K562 (cell line): ENCODE measurements at regions not wholly inside any gene's neighbourhood (a gene's known extent, or its start where the extent isn't known, plus 50 kb on each side); places are given as distances from the start of the nearest gene placed in this dataset.

Source experiments
- ATAC-seq: fragments of 200-7000 bp; cut with Tn5 transposase; 3 replicates; pipeline ENCODE4 v1.9.1; 2020; ENCODE audit warnings: moderate library complexity
- BruUV-seq: library from RNA; stranded (reverse); fragments of 400-500 nt; replicated peaks from 2 replicates; lab custom pipeline; 2021; lab: Mats Ljungman, UMichigan
- CTCF ChIA-PET: fragments of 300-600 bp; formaldehyde crosslinking; extraction: SDS; loops from one replicate; lab custom pipeline; 2021; ENCODE audit warnings: low intra/inter-chr PET ratio; lab: Yijun Ruan, JAX
- POLR2A ChIA-PET: fragments of 300-600, 350-650 bp; sonication (Branson Sonifier 250); formaldehyde crosslinking; extraction: SDS; loops from one replicate; lab custom pipeline; 2021; ENCODE audit warnings: antibody characterized with exemption, inconsistent platforms; lab: Yijun Ruan, JAX
- DNase-seq, 4 experiments: peaks; one replicate each; pipeline versions ENCODE4 v3.0.0 to v3.0.0-alpha.2; 2011 to 2018; ENCODE audit warnings: low spot score in 3 of 4, mixed read lengths in 3 of 4; ENCODE audit errors: extremely low read depth in 1 of 4
- FAIRE-seq: peaks from 2 replicates; lab custom pipeline; 2011; peaks lifted over from hg19 to GRCh38; lab: Jason Lieb, UNC
- H2AFZ ChIP-seq: 2 replicates; pipeline ENCODE4 v1.6.0; 2011; ENCODE audit warnings: low read depth, low read length, control low read depth, inconsistent platforms
- H3K27ac ChIP-seq: fragments of 200-600 bp; 3 replicates; pipeline ENCODE4 v1.8.0; 2011; ENCODE audit warnings: low read depth, mild to moderate bottlenecking, control low read depth, inconsistent platforms, low read length, moderate library complexity, mixed read lengths; ENCODE audit errors: extremely low read depth
- H3K27me3 ChIP-seq, 2 experiments: fragments of 300-600 bp in 1 of 2; 2 replicates in 1 of 2; 3 replicates in 1 of 2; pipeline versions ENCODE4 v1.6.0 to v1.8.0; 2011; ENCODE audit warnings: inconsistent platforms in 2 of 2, low read length in 2 of 2, mild to moderate bottlenecking in 1 of 2, mixed read lengths in 1 of 2, moderate library complexity in 1 of 2; ENCODE audit not compliant: control insufficient read depth in 2 of 2, insufficient read depth in 2 of 2
- H3K36me3 ChIP-seq: fragments of 300-600 bp; 3 replicates; pipeline ENCODE4 v1.8.0; 2011; ENCODE audit warnings: mild to moderate bottlenecking, low read length, inconsistent platforms; ENCODE audit not compliant: control insufficient read depth, insufficient read depth
- H3K4me1 ChIP-seq, 2 experiments: fragments of 200-600 bp in 1 of 2; replicated peaks in 1 of 2; 2 replicates in 1 of 2; 3 replicates in 1 of 2; pipeline versions ENCODE4 v1.5.1 to v1.8.0; 2011; ENCODE audit warnings: inconsistent platforms in 2 of 2, low read length in 2 of 2, mild to moderate bottlenecking in 1 of 2, mixed read lengths in 1 of 2, moderate library complexity in 1 of 2; ENCODE audit not compliant: control insufficient read depth in 2 of 2, insufficient read depth in 2 of 2
- H3K4me2 ChIP-seq: 2 replicates; pipeline ENCODE4 v1.6.1; 2011; ENCODE audit warnings: low read length, control low read depth, inconsistent platforms, mixed read lengths; ENCODE audit not compliant: insufficient read depth
- H3K4me3 ChIP-seq: fragments of 200-600 bp; sonication (generic), shearing (Covaris generic); 2 replicates; pipeline ENCODE4 v1.5.1; 2016; ENCODE audit warnings: control low read depth, inconsistent platforms
- H3K79me2 ChIP-seq: fragments of 200-600 bp; 3 replicates; pipeline ENCODE4 v1.8.0; 2011; ENCODE audit warnings: low read length, inconsistent platforms; ENCODE audit not compliant: control insufficient read depth, insufficient read depth
- H3K9ac ChIP-seq, 2 experiments: 2 replicates each; pipeline versions ENCODE4 v1.6.0 to v1.6.1; 2011; ENCODE audit warnings: low read depth in 2 of 2, low read length in 2 of 2, control low read depth in 1 of 2, inconsistent platforms in 1 of 2, mild to moderate bottlenecking in 1 of 2, mixed read lengths in 1 of 2; ENCODE audit not compliant: insufficient read depth in 1 of 2
- H3K9me1 ChIP-seq: one replicate; pipeline ENCODE4 v1.6.0; 2011; ENCODE audit warnings: inconsistent platforms, mild to moderate bottlenecking, low read length, moderate library complexity; ENCODE audit not compliant: control insufficient read depth, insufficient read depth
- H3K9me3 ChIP-seq: replicated peaks from 2 replicates; pipeline ENCODE4 v1.5.1; 2011; ENCODE audit warnings: low read depth, low read length, inconsistent platforms; ENCODE audit not compliant: control insufficient read depth, insufficient read depth
- H4K20me1 ChIP-seq: replicated peaks from 2 replicates; pipeline ENCODE4 v1.6.1; 2011; ENCODE audit warnings: low read length, inconsistent platforms, mixed read lengths; ENCODE audit not compliant: control insufficient read depth, insufficient read depth
- TAL1 ChIP-seq: fragments of 450-650 bp; IDR thresholded peaks from 2 replicates; pipeline ENCODE4 v1.6.1; 2016; ENCODE audit warnings: mild to moderate bottlenecking
- XRCC5 ChIP-seq: fragments of 200-400 bp; formaldehyde crosslinking; IDR thresholded peaks from 2 replicates; pipeline ENCODE4 v1.6.1; 2017; ENCODE audit warnings: low read depth, mild to moderate bottlenecking, low read length
- WGBS: fragments of 100-300 bp; shearing (Covaris generic); methylation state at CpG from one replicate; pipeline ENCODE4 v1.1.6; 2016; ENCODE audit warnings: low coverage, mixed read lengths; ENCODE audit not compliant: insufficient coverage; ENCODE audit errors: missing lambda C conversion rate; 5-methylcytosine and 5-hydroxymethylcytosine counted together
- in situ Hi-C: fragments of 300-500 bp; cut with MboI; formaldehyde crosslinking; loops from 4 replicates; pipeline ENCODE4 v1.15.0; 2018; ENCODE audit warnings: inconsistent platforms, mixed read lengths
- intact Hi-C: fragments of 100-400 bp; cut with micrococcal nuclease; formaldehyde crosslinking; loops from 2 replicates; pipeline ENCODE4 v1.14.2; 2022
- TF ChIP-seq, protein P1 (sequence below): IDR thresholded peaks from 3 replicates; pipeline ENCODE4 v1.6.1; 2011; ENCODE audit warnings: borderline replicate concordance, mild to moderate bottlenecking, moderate library complexity; ENCODE audit not compliant: insufficient read length; ENCODE audit errors: extremely low read depth
- TF ChIP-seq, protein P2 (sequence below): fragments of 150-350 bp; IDR thresholded peaks from 2 replicates; pipeline ENCODE4 v1.6.1; 2014; ENCODE audit warnings: low read depth, mild to moderate bottlenecking, low read length, borderline replicate concordance

DNA sequence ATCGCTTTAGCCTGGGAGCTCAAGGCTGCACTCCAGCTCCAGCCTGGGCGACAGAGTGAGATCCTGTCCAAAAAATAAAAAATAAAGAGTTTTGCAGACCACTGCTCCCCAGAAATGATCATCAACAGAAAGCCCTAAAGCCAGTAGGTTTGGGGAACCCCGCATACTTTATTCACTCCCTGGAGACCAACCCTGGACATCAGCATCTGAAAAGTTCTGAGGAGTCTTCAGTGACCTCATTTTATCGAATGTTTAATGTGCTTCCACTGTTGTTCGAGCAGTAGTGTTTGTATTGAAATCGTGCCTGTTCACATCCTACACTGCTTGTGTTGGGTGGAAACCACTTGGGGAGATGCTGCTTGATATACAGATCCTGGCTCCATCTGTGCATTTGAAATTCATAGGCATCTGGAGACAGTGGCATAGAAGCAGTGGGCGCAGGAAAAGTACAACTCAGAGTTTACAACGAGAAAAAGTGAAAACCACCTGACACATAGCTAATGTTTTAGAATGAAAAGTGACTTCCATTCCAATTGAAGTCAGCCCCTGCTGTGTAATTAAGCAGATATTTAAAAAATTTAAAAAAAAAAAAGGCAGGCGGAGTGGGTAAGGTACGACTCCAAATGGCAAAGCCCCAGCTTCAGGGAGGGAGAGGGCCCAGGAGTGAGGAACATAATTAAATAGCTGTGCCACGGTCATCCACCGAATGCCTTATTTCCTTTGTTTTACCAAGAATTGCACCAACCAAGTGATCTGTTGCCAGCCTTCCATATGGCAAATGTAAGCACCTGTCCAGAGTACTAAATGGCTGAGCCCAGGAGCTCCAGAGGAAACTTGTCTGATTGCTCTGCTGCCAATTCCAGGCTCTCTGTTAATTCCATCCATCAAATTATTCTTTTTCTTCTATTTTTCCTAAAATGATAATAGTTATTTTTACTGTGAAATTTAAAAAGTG is 100.4 kb upstream of the NAA20 start:
- no peaks in the 10 kb centered on the region for H4K20me1 ChIP-seq
- H3K4me1 ChIP-seq = no peaks in the 10 kb centered on the region
- H2AFZ ChIP-seq = no peak overlapping the region
- ChIA-PET CTCF (no interaction called here), POLR2A (no interaction called here)
- no peak overlapping the region for H3K4me3 ChIP-seq
- FAIRE-seq = no peak
- H3K4me2 ChIP-seq = no peak overlapping the region
- in situ Hi-C loops (no loop called here), intact Hi-C loops (no loop called here)
- WGBS = 2% methylated on average over 11 of the region's 12 CpGs
- no peaks in the 10 kb centered on the region for H3K9me1 ChIP-seq
- H3K27me3 ChIP-seq = peaks cover 0 to 24% of the 10 kb centered on the region in 2 experiments; a peak in 2 of 5 replicates
- H3K9me3 ChIP-seq = no peaks in the 10 kb centered on the region
- H3K27ac ChIP-seq = no peak overlapping the region
- no peak for DNase-seq
- H3K36me3 ChIP-seq = no peaks in the 10 kb centered on the region
- BruUV-seq = no TSS peak
- H3K9ac ChIP-seq = no peak overlapping the region
- TF ChIP-seq TAL1 = no peak
- H3K79me2 ChIP-seq = no peaks in the 10 kb centered on the region
- ATAC-seq = no peak

DNA sequence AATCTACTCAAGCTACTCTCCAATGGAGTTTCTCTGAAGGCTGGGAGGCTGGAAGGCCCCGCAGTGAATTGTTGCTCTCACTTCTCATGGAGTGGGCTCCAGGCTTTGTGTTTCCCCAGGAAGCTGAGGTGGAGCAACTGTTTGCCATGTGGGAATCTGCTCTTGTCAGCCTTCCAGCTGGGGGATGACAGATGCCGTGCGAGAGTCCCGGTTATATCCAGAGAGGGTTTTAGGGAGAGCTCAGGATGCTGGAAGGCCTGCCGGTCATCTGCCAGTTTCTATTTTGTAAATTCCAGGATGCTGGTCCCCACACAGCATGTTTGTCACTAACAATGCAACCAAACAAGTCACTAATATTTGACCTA is 98.2 kb upstream of the NAA20 start:
- H3K27me3 ChIP-seq = peaks cover 0 to 24% of the 10 kb centered on the region in 2 experiments; a peak in 2 of 5 replicates
- no peak overlapping the region for H3K4me2 ChIP-seq
- no peaks in the 10 kb centered on the region for H3K9me1 ChIP-seq
- no peaks in the 10 kb centered on the region for H3K79me2 ChIP-seq
- ChIA-PET POLR2A (no interaction called here), CTCF (no interaction called here)
- no peak for FAIRE-seq
- no peak overlapping the region for H3K9ac ChIP-seq
- H2AFZ ChIP-seq = no peak overlapping the region
- no peak for DNase-seq
- intact Hi-C loops = no loop called here
- no peaks in the 10 kb centered on the region for H3K9me3 ChIP-seq
- no peaks in the 10 kb centered on the region for H3K4me1 ChIP-seq
- no peak for ATAC-seq
- in situ Hi-C loops = no loop called here
- H3K4me3 ChIP-seq = no peak overlapping the region
- no peak for TF ChIP-seq XRCC5
- TF ChIP-seq, protein P1, sequence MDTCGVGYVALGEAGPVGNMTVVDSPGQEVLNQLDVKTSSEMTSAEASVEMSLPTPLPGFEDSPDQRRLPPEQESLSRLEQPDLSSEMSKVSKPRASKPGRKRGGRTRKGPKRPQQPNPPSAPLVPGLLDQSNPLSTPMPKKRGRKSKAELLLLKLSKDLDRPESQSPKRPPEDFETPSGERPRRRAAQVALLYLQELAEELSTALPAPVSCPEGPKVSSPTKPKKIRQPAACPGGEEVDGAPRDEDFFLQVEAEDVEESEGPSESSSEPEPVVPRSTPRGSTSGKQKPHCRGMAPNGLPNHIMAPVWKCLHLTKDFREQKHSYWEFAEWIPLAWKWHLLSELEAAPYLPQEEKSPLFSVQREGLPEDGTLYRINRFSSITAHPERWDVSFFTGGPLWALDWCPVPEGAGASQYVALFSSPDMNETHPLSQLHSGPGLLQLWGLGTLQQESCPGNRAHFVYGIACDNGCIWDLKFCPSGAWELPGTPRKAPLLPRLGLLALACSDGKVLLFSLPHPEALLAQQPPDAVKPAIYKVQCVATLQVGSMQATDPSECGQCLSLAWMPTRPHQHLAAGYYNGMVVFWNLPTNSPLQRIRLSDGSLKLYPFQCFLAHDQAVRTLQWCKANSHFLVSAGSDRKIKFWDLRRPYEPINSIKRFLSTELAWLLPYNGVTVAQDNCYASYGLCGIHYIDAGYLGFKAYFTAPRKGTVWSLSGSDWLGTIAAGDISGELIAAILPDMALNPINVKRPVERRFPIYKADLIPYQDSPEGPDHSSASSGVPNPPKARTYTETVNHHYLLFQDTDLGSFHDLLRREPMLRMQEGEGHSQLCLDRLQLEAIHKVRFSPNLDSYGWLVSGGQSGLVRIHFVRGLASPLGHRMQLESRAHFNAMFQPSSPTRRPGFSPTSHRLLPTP = no peak
- TF ChIP-seq, protein P2, sequence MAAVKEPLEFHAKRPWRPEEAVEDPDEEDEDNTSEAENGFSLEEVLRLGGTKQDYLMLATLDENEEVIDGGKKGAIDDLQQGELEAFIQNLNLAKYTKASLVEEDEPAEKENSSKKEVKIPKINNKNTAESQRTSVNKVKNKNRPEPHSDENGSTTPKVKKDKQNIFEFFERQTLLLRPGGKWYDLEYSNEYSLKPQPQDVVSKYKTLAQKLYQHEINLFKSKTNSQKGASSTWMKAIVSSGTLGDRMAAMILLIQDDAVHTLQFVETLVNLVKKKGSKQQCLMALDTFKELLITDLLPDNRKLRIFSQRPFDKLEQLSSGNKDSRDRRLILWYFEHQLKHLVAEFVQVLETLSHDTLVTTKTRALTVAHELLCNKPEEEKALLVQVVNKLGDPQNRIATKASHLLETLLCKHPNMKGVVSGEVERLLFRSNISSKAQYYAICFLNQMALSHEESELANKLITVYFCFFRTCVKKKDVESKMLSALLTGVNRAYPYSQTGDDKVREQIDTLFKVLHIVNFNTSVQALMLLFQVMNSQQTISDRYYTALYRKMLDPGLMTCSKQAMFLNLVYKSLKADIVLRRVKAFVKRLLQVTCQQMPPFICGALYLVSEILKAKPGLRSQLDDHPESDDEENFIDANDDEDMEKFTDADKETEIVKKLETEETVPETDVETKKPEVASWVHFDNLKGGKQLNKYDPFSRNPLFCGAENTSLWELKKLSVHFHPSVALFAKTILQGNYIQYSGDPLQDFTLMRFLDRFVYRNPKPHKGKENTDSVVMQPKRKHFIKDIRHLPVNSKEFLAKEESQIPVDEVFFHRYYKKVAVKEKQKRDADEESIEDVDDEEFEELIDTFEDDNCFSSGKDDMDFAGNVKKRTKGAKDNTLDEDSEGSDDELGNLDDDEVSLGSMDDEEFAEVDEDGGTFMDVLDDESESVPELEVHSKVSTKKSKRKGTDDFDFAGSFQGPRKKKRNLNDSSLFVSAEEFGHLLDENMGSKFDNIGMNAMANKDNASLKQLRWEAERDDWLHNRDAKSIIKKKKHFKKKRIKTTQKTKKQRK = no peak
- TF ChIP-seq, all 486 proteins: peak for 0
- Histone ChIP-seq H4K20me1 (no peaks in the 10 kb centered on the region), H3K27ac (no peak overlapping the region), H3K36me3 (no peaks in the 10 kb centered on the region)
- no TSS peak for BruUV-seq
- WGBS = 15% methylated on average over 2 of the region's 5 CpGs
